HAP-1 (cell line): ENCODE measurements at regions not wholly inside any gene's neighbourhood (a gene's known extent, or its start where the extent isn't known, plus 50 kb on each side); places are given as distances from the start of the nearest gene placed in this dataset.

Source experiments
- DNase-seq, 2 experiments: peaks; one replicate each; pipeline ENCODE4 v3.0.0-alpha.2; 2016 to 2020; ENCODE audit warnings: low spot score in 2 of 2
- H3K27me3 ChIP-seq: fragments of 250-450 bp; sonication (Bioruptor Pico); 2 replicates; pipeline ENCODE4 v1.5.1; 2020; ENCODE audit warnings: low read depth, mild to moderate bottlenecking, moderate library complexity
- H3K36me3 ChIP-seq: fragments of 250-450 bp; sonication (Bioruptor Pico); replicated peaks from 2 replicates; pipeline ENCODE4 v1.5.1; 2020; ENCODE audit warnings: mild to moderate bottlenecking
- H3K4me1 ChIP-seq: fragments of 250-450 bp; sonication (Bioruptor Pico); 2 replicates; pipeline ENCODE4 v1.5.1; 2020; ENCODE audit warnings: mild to moderate bottlenecking
- H3K4me3 ChIP-seq: fragments of 250-450 bp; sonication (Bioruptor Pico); 2 replicates; pipeline ENCODE4 v1.5.1; 2020; ENCODE audit warnings: mild to moderate bottlenecking, moderate library complexity
- H3K9me3 ChIP-seq: fragments of 250-450 bp; sonication (Bioruptor Pico); 2 replicates; pipeline ENCODE4 v1.5.1; 2020; ENCODE audit warnings: mild to moderate bottlenecking, moderate library complexity
- in situ Hi-C: fragments of 300-500 bp; cut with MboI; formaldehyde crosslinking; loops from 3 replicates; pipeline ENCODE4 v1.14.3; 2020; ENCODE audit warnings: low sequenced_read_pairs, inconsistent platforms, mixed read lengths

GRCh38 chr5:75002271-75002670 lies 50.1 kb downstream of the GCNT4 start:
- Histone ChIP-seq H3K36me3 (no peaks in the 10 kb centered on the region), H3K27me3 (no peaks in the 10 kb centered on the region), H3K4me1 (peaks cover 11% of the 10 kb centered on the region), H3K9me3 (peaks cover 19% of the 10 kb centered on the region), H3K4me3 (no peak overlapping the region)
- no peak for DNase-seq
- in situ Hi-C loops: no loop called here

GRCh38 chr5:74995926-74996325 lies 56.4 kb downstream of the GCNT4 start:
- Histone ChIP-seq H3K9me3 (no peaks in the 10 kb centered on the region), H3K27me3 (no peaks in the 10 kb centered on the region), H3K36me3 (no peaks in the 10 kb centered on the region), H3K4me1 (no peaks in the 10 kb centered on the region), H3K4me3 (no peak overlapping the region)
- in situ Hi-C loops: no loop called here
- no peak for DNase-seq

- in situ Hi-C loops: no loop called here
- Histone ChIP-seq H3K36me3 (no peaks in the 10 kb centered on the region), H3K4me3 (no peak overlapping the region), H3K27me3 (no peaks in the 10 kb centered on the region), H3K9me3 (no peaks in the 10 kb centered on the region), H3K4me1 (no peaks in the 10 kb centered on the region)
- no peak for DNase-seq
Observed at GRCh38 chr5:74994826-74995225, 57.5 kb downstream of the GCNT4 start.

GRCh38 chr5:74993743-74994142 lies 58.6 kb downstream of the GCNT4 start:
- H3K4me3 ChIP-seq: no peak overlapping the region
- no peaks in the 10 kb centered on the region for H3K4me1 ChIP-seq
- H3K36me3 ChIP-seq: no peaks in the 10 kb centered on the region
- in situ Hi-C loops: no loop called here
- no peak for DNase-seq
- no peaks in the 10 kb centered on the region for H3K27me3 ChIP-seq
- H3K9me3 ChIP-seq: no peaks in the 10 kb centered on the region

- no peak for DNase-seq
- Histone ChIP-seq H3K27me3 (no peaks in the 10 kb centered on the region), H3K9me3 (0 out of 2 replicates have a peak, but pooled peaks cover 2% of the 10 kb centered on the region), H3K4me3 (no peak overlapping the region), H3K4me1 (no peaks in the 10 kb centered on the region), H3K36me3 (no peaks in the 10 kb centered on the region)
- in situ Hi-C loops: no loop called here
Observed at GRCh38 chr5:74992791-74993190, 59.6 kb downstream of the GCNT4 start.

- H3K27me3 ChIP-seq: no peaks in the 10 kb centered on the region
- H3K4me3 ChIP-seq: no peak overlapping the region
- no peaks in the 10 kb centered on the region for H3K4me1 ChIP-seq
- no peak for DNase-seq
- H3K9me3 ChIP-seq: 0 out of 2 replicates have a peak, but pooled peaks cover 2% of the 10 kb centered on the region
- in situ Hi-C loops: no loop called here
- H3K36me3 ChIP-seq: no peaks in the 10 kb centered on the region
Observed at GRCh38 chr5:74991522-74991921, 60.8 kb downstream of the GCNT4 start.

GRCh38 chr5:74990194-74990593 lies 62.2 kb downstream of the GCNT4 start:
- no peak for DNase-seq
- in situ Hi-C loops: no loop called here
- Histone ChIP-seq H3K36me3 (no peaks in the 10 kb centered on the region), H3K27me3 (no peaks in the 10 kb centered on the region), H3K9me3 (0 out of 2 replicates have a peak, but pooled peaks cover 2% of the 10 kb centered on the region), H3K4me1 (no peaks in the 10 kb centered on the region), H3K4me3 (no peak overlapping the region)

GRCh38 chr5:74988273-74988983 lies 63.9 kb downstream of the GCNT4 start:
- no peaks in the 10 kb centered on the region for H3K36me3 ChIP-seq
- H3K9me3 ChIP-seq: 0 out of 2 replicates have a peak, but pooled peaks cover 2% of the 10 kb centered on the region
- in situ Hi-C loops: no loop called here
- DNase-seq: no peak
- no peaks in the 10 kb centered on the region for H3K4me1 ChIP-seq
- no peak overlapping the region for H3K4me3 ChIP-seq
- no peaks in the 10 kb centered on the region for H3K27me3 ChIP-seq

- in situ Hi-C loops: no loop called here
- H3K4me3 ChIP-seq: no peak overlapping the region
- no peaks in the 10 kb centered on the region for H3K9me3 ChIP-seq
- DNase-seq: peak; percentile 9 to 28
- H3K36me3 ChIP-seq: no peaks in the 10 kb centered on the region
- H3K4me1 ChIP-seq: peaks cover 9% of the 10 kb centered on the region
- no peaks in the 10 kb centered on the region for H3K27me3 ChIP-seq
Observed at GRCh38 chr5:74978345-74978744, 74.0 kb downstream of the GCNT4 start.

- Histone ChIP-seq H3K9me3 (no peaks in the 10 kb centered on the region), H3K4me1 (peaks cover 9% of the 10 kb centered on the region), H3K27me3 (no peaks in the 10 kb centered on the region), H3K36me3 (no peaks in the 10 kb centered on the region), H3K4me3 (no peak overlapping the region)
- in situ Hi-C loops: no loop called here
- DNase-seq: no peak
Observed at GRCh38 chr5:74977471-74977870, 74.9 kb downstream of the GCNT4 start.

- DNase-seq: no peak
- in situ Hi-C loops: no loop called here
- Histone ChIP-seq H3K9me3 (no peaks in the 10 kb centered on the region), H3K27me3 (no peaks in the 10 kb centered on the region), H3K36me3 (no peaks in the 10 kb centered on the region), H3K4me3 (no peak overlapping the region), H3K4me1 (peaks cover 9% of the 10 kb centered on the region)
Observed at GRCh38 chr5:74976651-74977050, 75.7 kb downstream of the GCNT4 start.

- in situ Hi-C loops: no loop called here
- no peak for DNase-seq
- no peak overlapping the region for H3K4me3 ChIP-seq
- H3K9me3 ChIP-seq: no peaks in the 10 kb centered on the region
- H3K36me3 ChIP-seq: no peaks in the 10 kb centered on the region
- no peaks in the 10 kb centered on the region for H3K27me3 ChIP-seq
- H3K4me1 ChIP-seq: peaks cover 9% of the 10 kb centered on the region
Observed at GRCh38 chr5:74975582-74975981, 76.8 kb downstream of the GCNT4 start.

GRCh38 chr5:74974451-74975091 lies 77.8 kb downstream of the GCNT4 start:
- no peak overlapping the region for H3K4me3 ChIP-seq
- in situ Hi-C loops: no loop called here
- DNase-seq: no peak

GRCh38 chr5:74973694-74974093 lies 78.7 kb downstream of the GCNT4 start:
- Histone ChIP-seq H3K36me3 (no peaks in the 10 kb centered on the region), H3K4me1 (peaks cover 9% of the 10 kb centered on the region), H3K4me3 (no peak overlapping the region), H3K9me3 (no peaks in the 10 kb centered on the region), H3K27me3 (no peaks in the 10 kb centered on the region)
- no peak for DNase-seq
- in situ Hi-C loops: no loop called here

More at GRCh38 chr5:74974451-74975091, 77.8 kb downstream of the GCNT4 start:
- Histone ChIP-seq H3K27me3 (no peaks in the 10 kb centered on the region), H3K9me3 (no peaks in the 10 kb centered on the region), H3K36me3 (no peaks in the 10 kb centered on the region), H3K4me1 (peaks cover 9% of the 10 kb centered on the region)
